B cell (primary cell): ENCODE measurements at regions not wholly inside any gene's neighbourhood (a gene's known extent, or its start where the extent isn't known, plus 50 kb on each side); places are given as distances from the start of the nearest gene placed in this dataset.

Experiments used
- ATAC-seq: fragments of 200-7000 bp; cut with Tn5 transposase; one replicate; pipeline ENCODE4 v1.10.0; 2021; ENCODE audit warnings: low read depth, mild to moderate bottlenecking, moderate number of reproducible peaks, moderate library complexity
- CTCF ChIA-PET: fragments of 350-600 bp; sonication (Branson Sonifier 250); formaldehyde crosslinking; loops from one replicate; lab custom pipeline; 2021; ENCODE audit warnings: antibody characterized with exemption, inconsistent platforms; lab: Charles Lee
- POLR2A ChIA-PET: fragments of 350-600 bp; sonication (Branson Sonifier 250); formaldehyde crosslinking; loops from one replicate; lab custom pipeline; 2021; ENCODE audit warnings: antibody characterized with exemption; lab: Charles Lee
- DNase-seq: peaks from one replicate; pipeline ENCODE4 v3.0.0; 2013
- H2AFZ ChIP-seq: 2 replicates; pipeline ENCODE4 v1.6.1; 2012; ENCODE audit warnings: mild to moderate bottlenecking, low read depth, low read length; ENCODE audit not compliant: insufficient read depth, poor library complexity, severe bottlenecking
- H3K27ac ChIP-seq, 2 donors: 1 replicate in 1 of 2; 2 replicates in 1 of 2; pipeline ENCODE4 v1.5.1; 2012 to 2013; ENCODE audit warnings: low read length in 2 of 2, mild to moderate bottlenecking in 2 of 2, moderate library complexity in 1 of 2
- H3K27me3 ChIP-seq, 4 experiments: fragments of 200-600 bp in 1 of 4; sonication (generic) in 1 of 4; replicated peaks in 1 of 4; 1 replicate in 2 of 4; 2 replicates in 2 of 4; pipeline versions ENCODE4 v1.6.1 to v1.7.0; 2013 to 2016; ENCODE audit warnings: low read length in 3 of 4, mild to moderate bottlenecking in 2 of 4, mixed read lengths in 1 of 4, moderate library complexity in 1 of 4; ENCODE audit not compliant: insufficient read depth in 4 of 4, control insufficient read depth in 3 of 4; ENCODE audit errors: control extremely low read depth in 1 of 4
- H3K36me3 ChIP-seq, 2 experiments: replicated peaks in 1 of 2; 1 replicate in 1 of 2; 2 replicates in 1 of 2; pipeline versions ENCODE4 v1.6.1 to v1.7.1; 2013; ENCODE audit warnings: low read length in 1 of 2; ENCODE audit not compliant: insufficient read depth in 2 of 2, control insufficient read depth in 1 of 2; ENCODE audit errors: control extremely low read depth in 1 of 2, extremely low read depth in 1 of 2
- H3K4me1 ChIP-seq, 2 donors: fragments of 200-600 bp in 1 of 2; sonication (generic) in 1 of 2; 1 replicate in 1 of 2; 2 replicates in 1 of 2; pipeline versions ENCODE4 v1.5.1 to v1.6.1; 2013 to 2017; ENCODE audit warnings: low read length in 2 of 2; ENCODE audit not compliant: control insufficient read depth in 2 of 2, insufficient read depth in 2 of 2
- H3K4me2 ChIP-seq: replicated peaks from 2 replicates; pipeline ENCODE3; 2012; ENCODE audit warnings: mild to moderate bottlenecking, low read depth, low read length; ENCODE audit not compliant: poor library complexity, severe bottlenecking
- H3K4me3 ChIP-seq, 5 experiments: fragments of 200-600 bp in 1 of 5; sonication (generic) in 1 of 5; 1 replicate in 3 of 5; 2 replicates in 2 of 5; pipeline versions ENCODE4 v1.5.1 to v1.7.0; 2011 to 2016; ENCODE audit warnings: low read length in 4 of 5, mild to moderate bottlenecking in 4 of 5, low read depth in 2 of 5, control low read depth in 1 of 5, moderate library complexity in 1 of 5; ENCODE audit not compliant: insufficient read depth in 1 of 5; ENCODE audit errors: control extremely low read depth in 1 of 5, extremely low read depth in 1 of 5
- H3K79me2 ChIP-seq: fragments of 200-600 bp; sonication (generic); one replicate; pipeline ENCODE4 v1.6.0; 2016; ENCODE audit warnings: low read length; ENCODE audit not compliant: control insufficient read depth, insufficient read depth
- H3K9ac ChIP-seq: fragments of 200-600 bp; sonication (generic); 2 replicates; pipeline ENCODE4 v1.6.1; 2017; ENCODE audit warnings: mild to moderate bottlenecking, low read length, moderate library complexity
- H3K9me3 ChIP-seq, 3 donors: one replicate each; pipeline versions ENCODE4 v1.6.1 to v1.7.1; 2013; ENCODE audit warnings: low read length in 2 of 3; ENCODE audit not compliant: control insufficient read depth in 2 of 3, insufficient read depth in 1 of 3; ENCODE audit errors: control extremely low read depth in 1 of 3
- H4K20me1 ChIP-seq: 2 replicates; pipeline ENCODE4 v1.6.0; 2012; ENCODE audit warnings: mild to moderate bottlenecking, low read length; ENCODE audit not compliant: insufficient read depth, control insufficient read depth, poor library complexity, severe bottlenecking
- H3K27ac Mint-ChIP-seq: one replicate; pipeline ENCODE4 v1.8.0; 2021; ENCODE audit warnings: mixed read lengths
- H3K27me3 Mint-ChIP-seq: one replicate; pipeline ENCODE4 v1.8.0; 2021; ENCODE audit warnings: mixed read lengths
- H3K4me1 Mint-ChIP-seq: one replicate; pipeline ENCODE4 v1.8.0; 2021; ENCODE audit warnings: mixed read lengths
- H3K4me3 Mint-ChIP-seq: one replicate; pipeline ENCODE4 v1.8.0; 2021; ENCODE audit warnings: mixed read lengths
- H3K9me3 Mint-ChIP-seq: one replicate; pipeline ENCODE4 v1.8.0; 2022; ENCODE audit warnings: mixed read lengths; ENCODE audit not compliant: insufficient read depth
- EZH2 ChIP-seq: IDR thresholded peaks from 2 replicates; pipeline ENCODE4 v1.6.1; 2012; ENCODE audit warnings: borderline replicate concordance, low read depth, mild to moderate bottlenecking, moderate library complexity, low read length; ENCODE audit not compliant: insufficient read depth, poor library complexity, severe bottlenecking
- WGBS: methylation state at CpG from one replicate; pipeline ENCODE4 v1.1.5; 2013; ENCODE audit warnings: missing lambda C conversion rate; ENCODE audit not compliant: insufficient coverage; 5-methylcytosine and 5-hydroxymethylcytosine counted together
- intact Hi-C: fragments of 100-400 bp; cut with micrococcal nuclease; formaldehyde crosslinking; loops from one replicate; pipeline ENCODE4 v1.10.0; 2022
- TF ChIP-seq, protein P1 (sequence below): fragments of 200-600 bp; IDR thresholded peaks from one replicate; pipeline ENCODE4 v1.8.0; 2022; ENCODE audit warnings: antibody characterized with exemption, mild to moderate bottlenecking

DNA sequence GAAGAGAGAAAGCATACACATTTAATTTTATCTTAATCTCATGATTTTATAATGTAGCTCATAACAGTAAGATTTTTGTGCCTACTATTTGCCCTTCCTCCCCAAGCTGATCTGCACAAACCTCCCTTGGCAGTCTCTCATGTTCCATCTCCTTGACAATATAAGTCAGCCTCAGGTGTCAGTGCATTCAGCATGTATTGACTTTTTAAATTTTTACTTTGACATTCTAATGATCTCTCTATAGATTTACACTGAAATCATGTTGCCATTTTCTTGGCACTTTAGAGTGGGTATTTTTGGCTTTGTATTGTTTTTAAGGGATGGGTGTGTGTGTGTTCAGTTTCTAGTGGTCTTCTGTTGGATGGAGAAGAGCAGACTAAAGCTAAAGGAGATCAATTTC, 505.3 kb upstream of the CPEB2 start:
- intact Hi-C loops, result no loop called here
- H3K9me3 Mint-ChIP-seq, result peaks cover 9% of the 10 kb centered on the region
- H3K4me2 ChIP-seq, result no peak overlapping the region
- H3K27ac Mint-ChIP-seq, result no peak overlapping the region
- no peak for ATAC-seq
- no peak overlapping the region for H3K4me3 ChIP-seq
- DNase-seq, result no peak
- POLR2A ChIA-PET, result no interaction called here
- TF ChIP-seq, protein P1, sequence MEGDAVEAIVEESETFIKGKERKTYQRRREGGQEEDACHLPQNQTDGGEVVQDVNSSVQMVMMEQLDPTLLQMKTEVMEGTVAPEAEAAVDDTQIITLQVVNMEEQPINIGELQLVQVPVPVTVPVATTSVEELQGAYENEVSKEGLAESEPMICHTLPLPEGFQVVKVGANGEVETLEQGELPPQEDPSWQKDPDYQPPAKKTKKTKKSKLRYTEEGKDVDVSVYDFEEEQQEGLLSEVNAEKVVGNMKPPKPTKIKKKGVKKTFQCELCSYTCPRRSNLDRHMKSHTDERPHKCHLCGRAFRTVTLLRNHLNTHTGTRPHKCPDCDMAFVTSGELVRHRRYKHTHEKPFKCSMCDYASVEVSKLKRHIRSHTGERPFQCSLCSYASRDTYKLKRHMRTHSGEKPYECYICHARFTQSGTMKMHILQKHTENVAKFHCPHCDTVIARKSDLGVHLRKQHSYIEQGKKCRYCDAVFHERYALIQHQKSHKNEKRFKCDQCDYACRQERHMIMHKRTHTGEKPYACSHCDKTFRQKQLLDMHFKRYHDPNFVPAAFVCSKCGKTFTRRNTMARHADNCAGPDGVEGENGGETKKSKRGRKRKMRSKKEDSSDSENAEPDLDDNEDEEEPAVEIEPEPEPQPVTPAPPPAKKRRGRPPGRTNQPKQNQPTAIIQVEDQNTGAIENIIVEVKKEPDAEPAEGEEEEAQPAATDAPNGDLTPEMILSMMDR, result no peak
- TF ChIP-seq EZH2, result no peak
- no peaks in the 10 kb centered on the region for H3K4me1 ChIP-seq
- H3K27me3 ChIP-seq, result peaks cover 0 to 2% (median 0%) of the 10 kb centered on the region in 4 experiments
- H3K9ac ChIP-seq, result no peak overlapping the region
- CTCF ChIA-PET, result no interaction called here
- H3K4me3 Mint-ChIP-seq, result no peak overlapping the region
- no peaks in the 10 kb centered on the region for H3K27me3 Mint-ChIP-seq
- no peak overlapping the region for H3K27ac ChIP-seq
- no peaks in the 10 kb centered on the region for H3K4me1 Mint-ChIP-seq
- H3K36me3 ChIP-seq, result no peaks in the 10 kb centered on the region
- H4K20me1 ChIP-seq, result no peaks in the 10 kb centered on the region
- no peak overlapping the region for H2AFZ ChIP-seq
- no peaks in the 10 kb centered on the region for H3K79me2 ChIP-seq
- no peaks in the 10 kb centered on the region for H3K9me3 ChIP-seq

DNA sequence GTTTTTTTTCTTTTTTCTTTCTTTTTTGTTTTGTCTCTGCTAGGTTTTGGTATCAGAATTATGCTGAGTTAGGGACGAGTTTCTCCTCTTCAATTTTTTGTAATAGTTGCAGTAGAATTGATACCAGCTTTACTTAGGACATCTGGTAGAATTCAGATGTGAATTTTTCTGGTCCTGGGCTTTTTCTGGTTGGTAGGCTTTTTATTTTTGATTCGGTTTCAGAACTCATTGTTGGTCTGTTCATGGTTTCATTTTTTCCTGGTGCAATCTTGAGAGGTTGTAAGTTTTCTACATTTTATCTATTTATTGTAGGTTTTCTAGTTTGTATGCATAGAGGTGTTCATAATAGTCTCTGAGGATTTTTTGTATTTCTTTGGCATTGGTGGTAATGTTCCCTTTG, 498.1 kb upstream of the CPEB2 start:
- Mint-ChIP-seq H3K27me3 (peaks cover 3% of the 10 kb centered on the region), H3K4me3 (no peak overlapping the region), H3K27ac (no peak overlapping the region), H3K4me1 (no peaks in the 10 kb centered on the region), H3K9me3 (peaks cover 9% of the 10 kb centered on the region)
- no peaks in the 10 kb centered on the region for H3K9me3 ChIP-seq
- no peak overlapping the region for H2AFZ ChIP-seq
- intact Hi-C loops, result no loop called here
- no peak for TF ChIP-seq EZH2
- TF ChIP-seq, protein P1, result no peak
- H3K4me3 ChIP-seq, result no peak overlapping the region
- no peak overlapping the region for H3K4me2 ChIP-seq
- H3K36me3 ChIP-seq, result no peaks in the 10 kb centered on the region
- no peak for DNase-seq
- WGBS, result no CpG with 5 or more reads among the region's 2 CpGs
- no peak overlapping the region for H3K9ac ChIP-seq
- H3K27ac ChIP-seq, result no peak overlapping the region
- no peak for ATAC-seq
- no peaks in the 10 kb centered on the region for H3K79me2 ChIP-seq
- no peaks in the 10 kb centered on the region for H3K4me1 ChIP-seq
- POLR2A ChIA-PET, result no interaction called here
- no peaks in the 10 kb centered on the region for H3K27me3 ChIP-seq
- CTCF ChIA-PET, result no interaction called here
- H4K20me1 ChIP-seq, result no peaks in the 10 kb centered on the region
